MM.1S (cell line): ENCODE measurements at regions not wholly inside any gene's neighbourhood (a gene's known extent, or its start where the extent isn't known, plus 50 kb on each side); places are given as distances from the start of the nearest gene placed in this dataset.

Source experiments
- CTCF ChIP-seq: fragments of 300-600 bp; sonication (generic); IDR thresholded peaks from 2 replicates; pipeline ENCODE4 v1.5.1; 2016; ENCODE audit warnings: antibody characterized with exemption, low read length, mixed read lengths
- EZH2 ChIP-seq: fragments of 300-600 bp; sonication (generic); optimal IDR thresholded peaks from 2 replicates; pipeline ENCODE3; 2017; ENCODE audit warnings: low read depth, mild to moderate bottlenecking, antibody characterized with exemption, low read length, mixed read lengths

- TF ChIP-seq CTCF = no peak
- TF ChIP-seq EZH2 = no peak
Observed at GRCh38 chr7:24441314-24442027, 131.8 kb upstream of the PALS2 start.
